Endothelial cell of umbilical vein (primary cell): ENCODE measurements at regions not wholly inside any gene's neighbourhood (a gene's known extent, or its start where the extent isn't known, plus 50 kb on each side); places are given as distances from the start of the nearest gene placed in this dataset.

Experiments
- BruUV-seq: library from RNA; stranded (reverse); fragments of 400-500 nt; replicated peaks from 2 replicates; lab custom pipeline; 2021; lab: Mats Ljungman, UMichigan
- CTCF ChIA-PET: fragments of 300-600, 350-600 bp; sonication (Branson Sonifier 250); formaldehyde crosslinking; loops from one replicate; lab custom pipeline; 2021; ENCODE audit warnings: antibody characterized with exemption, inconsistent platforms; lab: Charles Lee
- POLR2A ChIA-PET: fragments of 300-600, 350-600 bp; sonication (Branson Sonifier 250); formaldehyde crosslinking; loops from one replicate; lab custom pipeline; 2021; ENCODE audit warnings: antibody characterized with exemption, inconsistent platforms; lab: Charles Lee
- DNase-seq: peaks from one replicate; pipeline ENCODE4 v3.0.0-alpha.2; 2011; ENCODE audit warnings: low read depth, low spot score
- FAIRE-seq: peaks from 2 replicates; lab custom pipeline; 2011; peaks lifted over from hg19 to GRCh38; lab: Jason Lieb, UNC
- H2AFZ ChIP-seq: 2 replicates; pipeline ENCODE4 v1.6.0; 2012; ENCODE audit warnings: low read depth, low read length, control low read depth, inconsistent platforms
- H3K27ac ChIP-seq: 2 replicates; pipeline ENCODE4 v1.5.1; 2011; ENCODE audit warnings: low read depth, mild to moderate bottlenecking, control low read depth, low read length, moderate library complexity; ENCODE audit not compliant: insufficient read depth
- H3K27me3 ChIP-seq, 2 experiments: 2 replicates each; pipeline versions ENCODE4 v1.6.0 to v1.6.1; 2011; ENCODE audit warnings: low read length in 2 of 2, mixed read lengths in 1 of 2; ENCODE audit not compliant: control insufficient read depth in 2 of 2, insufficient read depth in 2 of 2
- H3K36me3 ChIP-seq, 2 experiments: 2 replicates in 1 of 2; 3 replicates in 1 of 2; pipeline ENCODE4 v1.5.1; 2011; ENCODE audit warnings: low read length in 2 of 2, mild to moderate bottlenecking in 1 of 2, moderate library complexity in 1 of 2; ENCODE audit not compliant: control insufficient read depth in 2 of 2, insufficient read depth in 2 of 2; ENCODE audit errors: extremely low read depth in 1 of 2
- H3K4me1 ChIP-seq: 3 replicates; pipeline ENCODE4 v1.5.1; 2011; ENCODE audit warnings: mild to moderate bottlenecking, low read length; ENCODE audit not compliant: control insufficient read depth, insufficient read depth; ENCODE audit errors: extremely low read depth
- H3K4me2 ChIP-seq: 2 replicates; pipeline ENCODE4 v1.6.1; 2011; ENCODE audit warnings: low read length, control low read depth, mixed read lengths; ENCODE audit not compliant: insufficient read depth
- H3K4me3 ChIP-seq, 3 experiments: fragments of 200-600 bp in 1 of 3; sonication (generic), shearing (Covaris generic) in 1 of 3; replicated peaks in 1 of 3; 2 replicates each; pipeline ENCODE4 v1.5.1; 2011 to 2016; ENCODE audit warnings: control low read depth in 3 of 3, low read length in 3 of 3, mild to moderate bottlenecking in 2 of 3, inconsistent platforms in 1 of 3, low read depth in 1 of 3, moderate library complexity in 1 of 3; ENCODE audit not compliant: insufficient read depth in 1 of 3
- H3K79me2 ChIP-seq: 2 replicates; pipeline ENCODE4 v1.6.0; 2012; ENCODE audit warnings: low read length, inconsistent platforms; ENCODE audit not compliant: control insufficient read depth, insufficient read depth
- H3K9ac ChIP-seq: replicated peaks from 2 replicates; pipeline ENCODE3; 2011; ENCODE audit warnings: low read length, control low read depth; ENCODE audit not compliant: insufficient read depth; ENCODE audit errors: extremely low read depth
- H3K9me1 ChIP-seq: replicated peaks from 3 replicates; pipeline ENCODE4 v1.6.0; 2011; ENCODE audit warnings: mild to moderate bottlenecking, low read length; ENCODE audit not compliant: control insufficient read depth, insufficient read depth; ENCODE audit errors: extremely low read depth
- H3K9me3 ChIP-seq: replicated peaks from 2 replicates; pipeline ENCODE4 v1.5.1; 2012; ENCODE audit warnings: low read length, inconsistent platforms; ENCODE audit not compliant: control insufficient read depth, insufficient read depth
- H4K20me1 ChIP-seq: replicated peaks from 2 replicates; pipeline ENCODE3; 2011; ENCODE audit warnings: mild to moderate bottlenecking, low read length; ENCODE audit not compliant: control insufficient read depth, insufficient read depth; ENCODE audit errors: extremely low read depth
- EZH2 ChIP-seq: IDR thresholded peaks from 2 replicates; pipeline ENCODE4 v1.6.1; 2012; ENCODE audit warnings: borderline replicate concordance, low read depth, mild to moderate bottlenecking, moderate library complexity, low read length, inconsistent platforms; ENCODE audit not compliant: severe bottlenecking
- FOS ChIP-seq: IDR thresholded peaks from 2 replicates; pipeline ENCODE4 v1.6.1; 2011; ENCODE audit warnings: mild to moderate bottlenecking, low read length, moderate library complexity, borderline replicate concordance; ENCODE audit not compliant: insufficient read depth
- GATA2 ChIP-seq: IDR thresholded peaks from 2 replicates; pipeline ENCODE4 v1.7.0; 2011; ENCODE audit warnings: low read depth, mild to moderate bottlenecking, moderate library complexity, mixed read lengths, low read length; ENCODE audit not compliant: insufficient read length, insufficient read depth
- JUN ChIP-seq: IDR thresholded peaks from 2 replicates; pipeline ENCODE4 v1.6.1; 2011; ENCODE audit warnings: borderline replicate concordance, low read depth; ENCODE audit not compliant: insufficient read length, insufficient read depth
- MAX ChIP-seq: IDR thresholded peaks from 2 replicates; pipeline ENCODE4 v1.6.1; 2011; ENCODE audit not compliant: insufficient read depth, insufficient read length
- MYC ChIP-seq: IDR thresholded peaks from one replicate; pipeline ENCODE4 v1.6.1; 2011; ENCODE audit warnings: mild to moderate bottlenecking, low read depth, low read length
- POLR2A ChIP-seq: IDR thresholded peaks from 2 replicates; pipeline ENCODE4 v1.6.1; 2012; ENCODE audit warnings: low read depth, mild to moderate bottlenecking, control low read depth, low read length
- POLR2AphosphoS5 ChIP-seq: IDR thresholded peaks from 2 replicates; pipeline ENCODE4 v1.6.1; 2012; ENCODE audit warnings: low read depth, mild to moderate bottlenecking, control low read depth, low read length, moderate library complexity; ENCODE audit not compliant: insufficient read depth
- dilution Hi-C: fragments of 300-500 bp; cut with MboI; formaldehyde crosslinking; loops from one replicate; pipeline ENCODE4 v1.15.0; 2019; ENCODE audit warnings: low sequenced_read_pairs; ENCODE audit not compliant: extremely low pct_ligation_motif_present
- intact Hi-C: fragments of 100-400 bp; cut with micrococcal nuclease; formaldehyde crosslinking; loops from one replicate; pipeline ENCODE4 v1.10.0; 2022
- TF ChIP-seq, protein P1 (sequence below), 2 donors: IDR thresholded peaks; 1 replicate in 1 of 2; 2 replicates in 1 of 2; pipeline ENCODE4 v1.5.1; 2011; ENCODE audit warnings: low read length in 2 of 2, mild to moderate bottlenecking in 2 of 2, moderate library complexity in 2 of 2, control low read depth in 1 of 2, inconsistent platforms in 1 of 2, low read depth in 1 of 2; ENCODE audit not compliant: insufficient read depth in 1 of 2; ENCODE audit errors: extremely low read depth in 1 of 2

- ChIA-PET CTCF (interaction anchor here (0.9 kb wide), 1 partner anchor 423 kb away, joined by 3 read pairs; no protein-coding TSS in a partner anchor), POLR2A (no interaction called here)
- no peaks in the 10 kb centered on the region for H3K9me1 ChIP-seq
- no peaks in the 10 kb centered on the region for H3K27me3 ChIP-seq
- H3K4me3 ChIP-seq: no peak overlapping the region
- no peaks in the 10 kb centered on the region for H3K4me1 ChIP-seq
- DNase-seq: no peak
- TF ChIP-seq MAX (no peak), EZH2 (no peak), FOS (no peak), MYC (no peak), POLR2AphosphoS5 (no peak), POLR2A (no peak), JUN (no peak), GATA2 (no peak)
- TF ChIP-seq, protein P1, sequence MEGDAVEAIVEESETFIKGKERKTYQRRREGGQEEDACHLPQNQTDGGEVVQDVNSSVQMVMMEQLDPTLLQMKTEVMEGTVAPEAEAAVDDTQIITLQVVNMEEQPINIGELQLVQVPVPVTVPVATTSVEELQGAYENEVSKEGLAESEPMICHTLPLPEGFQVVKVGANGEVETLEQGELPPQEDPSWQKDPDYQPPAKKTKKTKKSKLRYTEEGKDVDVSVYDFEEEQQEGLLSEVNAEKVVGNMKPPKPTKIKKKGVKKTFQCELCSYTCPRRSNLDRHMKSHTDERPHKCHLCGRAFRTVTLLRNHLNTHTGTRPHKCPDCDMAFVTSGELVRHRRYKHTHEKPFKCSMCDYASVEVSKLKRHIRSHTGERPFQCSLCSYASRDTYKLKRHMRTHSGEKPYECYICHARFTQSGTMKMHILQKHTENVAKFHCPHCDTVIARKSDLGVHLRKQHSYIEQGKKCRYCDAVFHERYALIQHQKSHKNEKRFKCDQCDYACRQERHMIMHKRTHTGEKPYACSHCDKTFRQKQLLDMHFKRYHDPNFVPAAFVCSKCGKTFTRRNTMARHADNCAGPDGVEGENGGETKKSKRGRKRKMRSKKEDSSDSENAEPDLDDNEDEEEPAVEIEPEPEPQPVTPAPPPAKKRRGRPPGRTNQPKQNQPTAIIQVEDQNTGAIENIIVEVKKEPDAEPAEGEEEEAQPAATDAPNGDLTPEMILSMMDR (IDR thresholded peaks at IDR 0.05; ENCODE audit: extremely low read depth in 1 of 2, insufficient read depth in 1 of 2, low read depth in 1 of 2, low read length in 2 of 2): no peak
- H3K79me2 ChIP-seq: no peaks in the 10 kb centered on the region
- H3K27ac ChIP-seq: no peak overlapping the region
- intact Hi-C loops (no loop called here), dilution Hi-C loops (no loop called here)
- no peak overlapping the region for H2AFZ ChIP-seq
- BruUV-seq: no TSS peak
- H3K9ac ChIP-seq: no peak overlapping the region
- no peaks in the 10 kb centered on the region for H3K9me3 ChIP-seq
- no peaks in the 10 kb centered on the region for H4K20me1 ChIP-seq
- H3K4me2 ChIP-seq: no peak overlapping the region
- H3K36me3 ChIP-seq: no peaks in the 10 kb centered on the region
- no peak for FAIRE-seq
Measured at GRCh38 chr12:25882266-25882665, 76.2 kb upstream of the RASSF8 start.
